PC-3 (cell line): ENCODE measurements at regions not wholly inside any gene's neighbourhood (a gene's known extent, or its start where the extent isn't known, plus 50 kb on each side); places are given as distances from the start of the nearest gene placed in this dataset.
"Not testable (repeated sequence)": the region's sequence is repeated elsewhere in the genome, so short reads cannot be mapped to it uniquely, and the experiment has no call there.

Experiments used
- ATAC-seq: fragments of 200-7000 bp; cut with Tn5 transposase; 2 replicates; pipeline ENCODE4 v1.9.1; 2020; ENCODE audit warnings: mild to moderate bottlenecking, moderate library complexity
- BruUV-seq: library from RNA; stranded (reverse); fragments of 400-500 nt; replicated peaks from 2 replicates; lab custom pipeline; 2021; lab: Mats Ljungman, UMichigan
- CTCF ChIA-PET: fragments of 300-600 bp; sonication (Branson Sonifier 250); formaldehyde crosslinking; loops from one replicate; lab custom pipeline; 2022; ENCODE audit warnings: antibody characterized with exemption; lab: Charles Lee
- POLR2A ChIA-PET: fragments of 300-600 bp; sonication (Branson Sonifier 250); formaldehyde crosslinking; loops from one replicate; lab custom pipeline; 2022; ENCODE audit warnings: antibody characterized with exemption; ENCODE audit not compliant: unreplicated experiment; lab: Charles Lee
- DNase-seq: peaks from one replicate; pipeline ENCODE4 v3.0.0-alpha.2; 2015
- H2AFZ ChIP-seq: fragments of 300-600 bp; sonication (generic); 2 replicates; pipeline ENCODE4 v1.6.0; 2016; ENCODE audit warnings: antibody characterized with exemption, low read length
- H3F3A ChIP-seq: fragments of 300-600 bp; sonication (generic); one replicate; pipeline ENCODE4 v1.6.0; 2017; ENCODE audit warnings: antibody characterized with exemption, low read length, control low read depth, mild to moderate bottlenecking; ENCODE audit not compliant: unreplicated experiment
- H3K27ac ChIP-seq: fragments of 300-600 bp; sonication (generic); 2 replicates; pipeline ENCODE4 v1.5.1; 2016; ENCODE audit warnings: mild to moderate bottlenecking, low read length
- H3K27me3 ChIP-seq: fragments of 300-600 bp; sonication (generic); 2 replicates; pipeline ENCODE4 v1.6.1; 2016; ENCODE audit warnings: low read length, mixed read lengths
- H3K36me3 ChIP-seq: fragments of 300-600 bp; sonication (generic); 2 replicates; pipeline ENCODE4 v1.6.1; 2016; ENCODE audit warnings: low read depth, mixed run types, low read length, mixed read lengths
- H3K4me1 ChIP-seq: fragments of 300-600 bp; sonication (generic); 2 replicates; pipeline ENCODE4 v1.5.1; 2016; ENCODE audit warnings: low read length; ENCODE audit not compliant: insufficient read depth
- H3K4me2 ChIP-seq: fragments of 300-600 bp; sonication (generic); 2 replicates; pipeline ENCODE4 v1.6.0; 2016; ENCODE audit warnings: low read length
- H3K4me3 ChIP-seq: fragments of 300-600 bp; sonication (generic); 2 replicates; pipeline ENCODE4 v1.5.1; 2016; ENCODE audit warnings: mild to moderate bottlenecking, low read length, mixed read lengths
- H3K79me2 ChIP-seq: fragments of 300-600 bp; sonication (generic); 2 replicates; pipeline ENCODE4 v1.6.1; 2017; ENCODE audit warnings: low read length, mixed read lengths
- H3K9ac ChIP-seq: fragments of 300-600 bp; sonication (generic); 2 replicates; pipeline ENCODE4 v1.6.0; 2016; ENCODE audit warnings: mild to moderate bottlenecking, low read length
- H3K9me2 ChIP-seq: fragments of 300-600 bp; sonication (generic); replicated peaks from 2 replicates; pipeline ENCODE4 v1.6.1; 2016; ENCODE audit warnings: mixed run types, low read length, mixed read lengths
- H3K9me3 ChIP-seq: fragments of 300-600 bp; sonication (generic); 2 replicates; pipeline ENCODE4 v1.6.1; 2016; ENCODE audit warnings: low read length, mixed read lengths
- H4K20me1 ChIP-seq: fragments of 300-600 bp; sonication (generic); 2 replicates; pipeline ENCODE4 v1.6.1; 2016; ENCODE audit warnings: low read length, mixed read lengths
- EZH2 ChIP-seq: fragments of 300-600 bp; sonication (generic); IDR thresholded peaks from one replicate; pipeline ENCODE4 v1.6.1; 2017; ENCODE audit warnings: antibody characterized with exemption, mild to moderate bottlenecking, low read length; ENCODE audit not compliant: unreplicated experiment
- EZH2phosphoT487 ChIP-seq: fragments of 300-600 bp; sonication (generic); IDR thresholded peaks from 2 replicates; pipeline ENCODE4 v1.6.1; 2018; ENCODE audit warnings: mild to moderate bottlenecking, antibody characterized with exemption, low read length, borderline replicate concordance
- intact Hi-C: fragments of 100-400 bp; cut with micrococcal nuclease; formaldehyde crosslinking; loops from 2 replicates; pipeline ENCODE4 v1.9.0; 2023
- TF ChIP-seq, protein P1 (sequence below): fragments of 300-600 bp; sonication (generic); conservative IDR thresholded peaks from 2 replicates; pipeline ENCODE4 v1.5.1; 2017; ENCODE audit warnings: antibody characterized with exemption, low read depth, mild to moderate bottlenecking, low read length

GRCh38 chr7:45306752-45307305 is 149.2 kb downstream of the RAMP3 start:
- BruUV-seq = no TSS peak
- H2AFZ ChIP-seq = no peak overlapping the region
- no peak overlapping the region for H3K4me3 ChIP-seq
- peaks cover 22% of the 10 kb centered on the region; the same call in 1 of the 2 replicates for H3K27me3 ChIP-seq
- CTCF ChIA-PET = no interaction called here
- ATAC-seq (no peak), DNase-seq (no peak)
- POLR2A ChIA-PET = no interaction called here
- H3K4me1 ChIP-seq = no peaks in the 10 kb centered on the region
- H3K9me2 ChIP-seq = no peaks in the 10 kb centered on the region
- no peaks in the 10 kb centered on the region for H4K20me1 ChIP-seq
- no peaks in the 10 kb centered on the region for H3F3A ChIP-seq
- no peaks in the 10 kb centered on the region for H3K36me3 ChIP-seq
- H3K9me3 ChIP-seq = no peaks in the 10 kb centered on the region
- TF ChIP-seq EZH2 (no peak), EZH2phosphoT487 (no peak)
- TF ChIP-seq, protein P1, sequence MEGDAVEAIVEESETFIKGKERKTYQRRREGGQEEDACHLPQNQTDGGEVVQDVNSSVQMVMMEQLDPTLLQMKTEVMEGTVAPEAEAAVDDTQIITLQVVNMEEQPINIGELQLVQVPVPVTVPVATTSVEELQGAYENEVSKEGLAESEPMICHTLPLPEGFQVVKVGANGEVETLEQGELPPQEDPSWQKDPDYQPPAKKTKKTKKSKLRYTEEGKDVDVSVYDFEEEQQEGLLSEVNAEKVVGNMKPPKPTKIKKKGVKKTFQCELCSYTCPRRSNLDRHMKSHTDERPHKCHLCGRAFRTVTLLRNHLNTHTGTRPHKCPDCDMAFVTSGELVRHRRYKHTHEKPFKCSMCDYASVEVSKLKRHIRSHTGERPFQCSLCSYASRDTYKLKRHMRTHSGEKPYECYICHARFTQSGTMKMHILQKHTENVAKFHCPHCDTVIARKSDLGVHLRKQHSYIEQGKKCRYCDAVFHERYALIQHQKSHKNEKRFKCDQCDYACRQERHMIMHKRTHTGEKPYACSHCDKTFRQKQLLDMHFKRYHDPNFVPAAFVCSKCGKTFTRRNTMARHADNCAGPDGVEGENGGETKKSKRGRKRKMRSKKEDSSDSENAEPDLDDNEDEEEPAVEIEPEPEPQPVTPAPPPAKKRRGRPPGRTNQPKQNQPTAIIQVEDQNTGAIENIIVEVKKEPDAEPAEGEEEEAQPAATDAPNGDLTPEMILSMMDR = no peak
- no peak overlapping the region for H3K4me2 ChIP-seq
- H3K79me2 ChIP-seq = no peaks in the 10 kb centered on the region
- H3K27ac ChIP-seq = no peak overlapping the region
- intact Hi-C loops = no loop called here
- H3K9ac ChIP-seq = no peak overlapping the region

DNA sequence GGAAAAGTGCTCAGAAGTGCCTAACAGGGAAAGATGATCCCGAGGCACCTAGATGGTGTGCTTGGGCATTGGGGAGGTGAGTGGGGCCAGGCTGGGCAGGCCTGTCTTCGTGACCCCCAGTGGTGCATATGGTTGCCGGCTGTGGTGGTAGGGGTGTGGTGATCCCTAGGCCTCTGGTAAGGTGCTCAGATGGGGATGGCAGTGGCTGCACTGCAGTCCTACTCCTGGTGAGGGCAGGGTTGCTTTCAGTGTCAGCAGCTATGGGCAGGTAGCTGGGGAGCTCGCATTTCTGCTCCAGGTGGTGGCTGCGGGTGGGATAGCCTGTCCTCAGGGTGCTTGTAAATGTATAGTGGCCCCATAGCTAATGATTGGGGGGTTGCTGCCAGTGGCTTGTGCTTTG is 154.0 kb downstream of the RAMP3 start:
- DNase-seq = no peak
- Histone ChIP-seq H3K9me2 (no peaks in the 10 kb centered on the region), H4K20me1 (no peaks in the 10 kb centered on the region), H3K27ac (no peak overlapping the region), H3K9me3 (no peaks in the 10 kb centered on the region), H3K4me1 (no peaks in the 10 kb centered on the region), H3K4me2 (no peak overlapping the region), H3F3A (no peaks in the 10 kb centered on the region), H3K4me3 (no peak overlapping the region), H2AFZ (no peak overlapping the region), H3K27me3 (no peaks in the 10 kb centered on the region), H3K9ac (no peak overlapping the region), H3K79me2 (no peaks in the 10 kb centered on the region), H3K36me3 (no peaks in the 10 kb centered on the region)
- ChIA-PET POLR2A (no interaction called here), CTCF (no interaction called here)
- TF ChIP-seq EZH2phosphoT487 = no peak
- no TSS peak for BruUV-seq
- no peak for ATAC-seq
- intact Hi-C loops = no loop called here

DNA sequence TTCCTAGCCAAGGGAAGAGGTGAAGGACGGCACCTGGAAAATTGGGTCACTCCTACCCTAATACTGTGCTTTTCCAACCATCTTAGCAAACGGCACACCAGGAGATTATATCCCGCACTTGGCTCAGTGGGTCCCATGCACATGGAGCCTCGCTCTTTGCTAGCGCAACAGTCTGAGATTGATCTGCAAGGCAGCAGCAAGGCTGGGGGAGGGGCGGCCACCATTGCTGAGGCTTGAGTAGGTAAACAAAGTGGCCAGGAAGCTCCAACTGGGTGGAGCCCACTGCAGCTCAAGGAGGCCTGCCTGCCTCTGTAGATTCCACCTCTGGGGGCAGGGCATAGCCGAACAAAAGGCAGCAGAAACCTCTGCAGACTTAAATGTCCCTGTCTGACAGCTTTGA is 157.9 kb downstream of the RAMP3 start:
- intact Hi-C loops, H3K79me2 ChIP-seq, CTCF ChIA-PET, BruUV-seq, H3K9me3 ChIP-seq, DNase-seq, POLR2A ChIA-PET, H3K9me2 ChIP-seq, H3K4me3 ChIP-seq, H4K20me1 ChIP-seq, H2AFZ ChIP-seq, H3K27me3 ChIP-seq, H3K9ac ChIP-seq, H3K4me1 ChIP-seq, H3F3A ChIP-seq, H3K36me3 ChIP-seq, ATAC-seq, H3K27ac ChIP-seq, H3K4me2 ChIP-seq: not testable (repeated sequence)

GRCh38 chr7:45324683-45325237 is 167.2 kb downstream of the RAMP3 start:
- H3K9me2 ChIP-seq = no peaks in the 10 kb centered on the region
- intact Hi-C loops = no loop called here
- H3F3A ChIP-seq = no peaks in the 10 kb centered on the region
- H3K9ac ChIP-seq = no peak overlapping the region
- H3K9me3 ChIP-seq = no peaks in the 10 kb centered on the region
- H2AFZ ChIP-seq = no peak overlapping the region
- H3K36me3 ChIP-seq = no peaks in the 10 kb centered on the region
- ATAC-seq (no peak), DNase-seq (no peak)
- no peaks in the 10 kb centered on the region for H3K27me3 ChIP-seq
- no peaks in the 10 kb centered on the region for H3K79me2 ChIP-seq
- TF ChIP-seq EZH2 (no peak), EZH2phosphoT487 (no peak)
- TF ChIP-seq, protein P1 = no peak
- H3K4me2 ChIP-seq = no peak overlapping the region
- no TSS peak for BruUV-seq
- CTCF ChIA-PET = no interaction called here
- no peaks in the 10 kb centered on the region for H4K20me1 ChIP-seq
- H3K4me1 ChIP-seq = no peaks in the 10 kb centered on the region
- POLR2A ChIA-PET = no interaction called here
- no peak overlapping the region for H3K4me3 ChIP-seq
- H3K27ac ChIP-seq = no peak overlapping the region
